T-helper 1 cell treated with Interleukin-12 subunit alpha and Interleukin-12 subunit beta and Interleukin-4 antibody, amounts not matched to agents 30 ng/mL and 1 ng/mL, for 36 hours (primary cell): ENCODE measurements at regions not wholly inside any gene's neighbourhood (a gene's known extent, or its start where the extent isn't known, plus 50 kb on each side); places are given as distances from the start of the nearest gene placed in this dataset.

ENCODE experiments used
- intact Hi-C: fragments of 100-400 bp; cut with micrococcal nuclease; formaldehyde crosslinking; loops from one replicate; pipeline ENCODE4 v1.15.1; 2024

GRCh38 chr15:35657679-35658311, 111.8 kb upstream of the DPH6 start:
- intact Hi-C loops = no loop called here

- intact Hi-C loops = loop anchor here (10.0 kb wide), 1 partner anchor 1431 kb away; no protein-coding TSS in a partner anchor
Observed at GRCh38 chr15:35663956-35664355, 118.0 kb upstream of the DPH6 start.

GRCh38 chr15:35665896-35666536, 120.1 kb upstream of the DPH6 start:
- intact Hi-C loops = loop anchor here (10.0 kb wide), 1 partner anchor 1429 kb away; no protein-coding TSS in a partner anchor

- intact Hi-C loops = loop anchor here (10.0 kb wide), 1 partner anchor 1427 kb away; no protein-coding TSS in a partner anchor
Observed at GRCh38 chr15:35667908-35668307, 121.9 kb upstream of the DPH6 start.

GRCh38 chr15:35669021-35669420, 123.1 kb upstream of the DPH6 start:
- intact Hi-C loops = loop anchor here (10.0 kb wide), 1 partner anchor 1426 kb away; no protein-coding TSS in a partner anchor

- intact Hi-C loops = loop anchor here (10.0 kb wide), 1 partner anchor 1425 kb away; no protein-coding TSS in a partner anchor
Observed at GRCh38 chr15:35669432-35670045, 123.6 kb upstream of the DPH6 start.

- intact Hi-C loops = no loop called here
Observed at GRCh38 chr15:35671197-35671596, 125.2 kb upstream of the DPH6 start.

- intact Hi-C loops = loop anchor here (2.0 kb wide), 1 partner anchor 125 kb away; the partner anchor contains the start of gene DPH6
Observed at GRCh38 chr15:35671981-35672380, 126.0 kb upstream of the DPH6 start.

- intact Hi-C loops = loop anchor here (2.0 kb wide), 1 partner anchor 126 kb away; the partner anchor contains the start of gene DPH6
Observed at GRCh38 chr15:35673093-35673684, 127.2 kb upstream of the DPH6 start.

- intact Hi-C loops = no loop called here
Observed at GRCh38 chr15:35674873-35675781, 129.2 kb upstream of the DPH6 start.

- intact Hi-C loops = no loop called here
Observed at GRCh38 chr15:35678774-35679173, 132.8 kb upstream of the DPH6 start.

- intact Hi-C loops = no loop called here
Observed at GRCh38 chr15:35679186-35679585, 133.2 kb upstream of the DPH6 start.

GRCh38 chr15:35680951-35681350, 135.0 kb upstream of the DPH6 start:
- intact Hi-C loops = no loop called here

- intact Hi-C loops = no loop called here
Observed at GRCh38 chr15:35686347-35686746, 140.4 kb upstream of the DPH6 start.

- intact Hi-C loops = no loop called here
Observed at GRCh38 chr15:35689266-35689665, 143.3 kb upstream of the DPH6 start.

- intact Hi-C loops = no loop called here
Observed at GRCh38 chr15:35690089-35690488, 144.1 kb upstream of the DPH6 start.

- intact Hi-C loops = no loop called here
Observed at GRCh38 chr15:35690698-35691116, 144.7 kb upstream of the DPH6 start.

- intact Hi-C loops = no loop called here
Observed at GRCh38 chr15:35691173-35691761, 145.3 kb upstream of the DPH6 start.

- intact Hi-C loops = no loop called here
Observed at GRCh38 chr15:35691891-35692867, 146.2 kb upstream of the DPH6 start.
